Endothelial cell of umbilical vein (primary cell): ENCODE measurements at regions not wholly inside any gene's neighbourhood (a gene's known extent, or its start where the extent isn't known, plus 50 kb on each side); places are given as distances from the start of the nearest gene placed in this dataset.
A peak's percentile ranks its signal among the peaks of the same experiment; 100 is the strongest.

ENCODE experiments used
- BruUV-seq: library from RNA; stranded (reverse); fragments of 400-500 nt; replicated peaks from 2 replicates; lab custom pipeline; 2021; lab: Mats Ljungman, UMichigan
- CTCF ChIA-PET: fragments of 300-600, 350-600 bp; sonication (Branson Sonifier 250); formaldehyde crosslinking; loops from one replicate; lab custom pipeline; 2021; ENCODE audit warnings: antibody characterized with exemption, inconsistent platforms; lab: Charles Lee
- POLR2A ChIA-PET: fragments of 300-600, 350-600 bp; sonication (Branson Sonifier 250); formaldehyde crosslinking; loops from one replicate; lab custom pipeline; 2021; ENCODE audit warnings: antibody characterized with exemption, inconsistent platforms; lab: Charles Lee
- DNase-seq: peaks from one replicate; pipeline ENCODE4 v3.0.0-alpha.2; 2011; ENCODE audit warnings: low read depth, low spot score
- FAIRE-seq: peaks from 2 replicates; lab custom pipeline; 2011; peaks lifted over from hg19 to GRCh38; lab: Jason Lieb, UNC
- H2AFZ ChIP-seq: 2 replicates; pipeline ENCODE4 v1.6.0; 2012; ENCODE audit warnings: low read depth, low read length, control low read depth, inconsistent platforms
- H3K27ac ChIP-seq: 2 replicates; pipeline ENCODE4 v1.5.1; 2011; ENCODE audit warnings: low read depth, mild to moderate bottlenecking, control low read depth, low read length, moderate library complexity; ENCODE audit not compliant: insufficient read depth
- H3K27me3 ChIP-seq, 2 experiments: 2 replicates each; pipeline versions ENCODE4 v1.6.0 to v1.6.1; 2011; ENCODE audit warnings: low read length in 2 of 2, mixed read lengths in 1 of 2; ENCODE audit not compliant: control insufficient read depth in 2 of 2, insufficient read depth in 2 of 2
- H3K36me3 ChIP-seq, 2 experiments: 2 replicates in 1 of 2; 3 replicates in 1 of 2; pipeline ENCODE4 v1.5.1; 2011; ENCODE audit warnings: low read length in 2 of 2, mild to moderate bottlenecking in 1 of 2, moderate library complexity in 1 of 2; ENCODE audit not compliant: control insufficient read depth in 2 of 2, insufficient read depth in 2 of 2; ENCODE audit errors: extremely low read depth in 1 of 2
- H3K4me1 ChIP-seq: 3 replicates; pipeline ENCODE4 v1.5.1; 2011; ENCODE audit warnings: mild to moderate bottlenecking, low read length; ENCODE audit not compliant: control insufficient read depth, insufficient read depth; ENCODE audit errors: extremely low read depth
- H3K4me2 ChIP-seq: 2 replicates; pipeline ENCODE4 v1.6.1; 2011; ENCODE audit warnings: low read length, control low read depth, mixed read lengths; ENCODE audit not compliant: insufficient read depth
- H3K4me3 ChIP-seq, 3 experiments: fragments of 200-600 bp in 1 of 3; sonication (generic), shearing (Covaris generic) in 1 of 3; replicated peaks in 1 of 3; 2 replicates each; pipeline ENCODE4 v1.5.1; 2011 to 2016; ENCODE audit warnings: control low read depth in 3 of 3, low read length in 3 of 3, mild to moderate bottlenecking in 2 of 3, inconsistent platforms in 1 of 3, low read depth in 1 of 3, moderate library complexity in 1 of 3; ENCODE audit not compliant: insufficient read depth in 1 of 3
- H3K79me2 ChIP-seq: 2 replicates; pipeline ENCODE4 v1.6.0; 2012; ENCODE audit warnings: low read length, inconsistent platforms; ENCODE audit not compliant: control insufficient read depth, insufficient read depth
- H3K9ac ChIP-seq: replicated peaks from 2 replicates; pipeline ENCODE3; 2011; ENCODE audit warnings: low read length, control low read depth; ENCODE audit not compliant: insufficient read depth; ENCODE audit errors: extremely low read depth
- H3K9me1 ChIP-seq: replicated peaks from 3 replicates; pipeline ENCODE4 v1.6.0; 2011; ENCODE audit warnings: mild to moderate bottlenecking, low read length; ENCODE audit not compliant: control insufficient read depth, insufficient read depth; ENCODE audit errors: extremely low read depth
- H3K9me3 ChIP-seq: replicated peaks from 2 replicates; pipeline ENCODE4 v1.5.1; 2012; ENCODE audit warnings: low read length, inconsistent platforms; ENCODE audit not compliant: control insufficient read depth, insufficient read depth
- H4K20me1 ChIP-seq: replicated peaks from 2 replicates; pipeline ENCODE3; 2011; ENCODE audit warnings: mild to moderate bottlenecking, low read length; ENCODE audit not compliant: control insufficient read depth, insufficient read depth; ENCODE audit errors: extremely low read depth
- EZH2 ChIP-seq: IDR thresholded peaks from 2 replicates; pipeline ENCODE4 v1.6.1; 2012; ENCODE audit warnings: borderline replicate concordance, low read depth, mild to moderate bottlenecking, moderate library complexity, low read length, inconsistent platforms; ENCODE audit not compliant: severe bottlenecking
- FOS ChIP-seq: IDR thresholded peaks from 2 replicates; pipeline ENCODE4 v1.6.1; 2011; ENCODE audit warnings: mild to moderate bottlenecking, low read length, moderate library complexity, borderline replicate concordance; ENCODE audit not compliant: insufficient read depth
- GATA2 ChIP-seq: IDR thresholded peaks from 2 replicates; pipeline ENCODE4 v1.7.0; 2011; ENCODE audit warnings: low read depth, mild to moderate bottlenecking, moderate library complexity, mixed read lengths, low read length; ENCODE audit not compliant: insufficient read length, insufficient read depth
- JUN ChIP-seq: IDR thresholded peaks from 2 replicates; pipeline ENCODE4 v1.6.1; 2011; ENCODE audit warnings: borderline replicate concordance, low read depth; ENCODE audit not compliant: insufficient read length, insufficient read depth
- MYC ChIP-seq: IDR thresholded peaks from one replicate; pipeline ENCODE4 v1.6.1; 2011; ENCODE audit warnings: mild to moderate bottlenecking, low read depth, low read length
- POLR2A ChIP-seq: IDR thresholded peaks from 2 replicates; pipeline ENCODE4 v1.6.1; 2012; ENCODE audit warnings: low read depth, mild to moderate bottlenecking, control low read depth, low read length
- POLR2AphosphoS5 ChIP-seq: IDR thresholded peaks from 2 replicates; pipeline ENCODE4 v1.6.1; 2012; ENCODE audit warnings: low read depth, mild to moderate bottlenecking, control low read depth, low read length, moderate library complexity; ENCODE audit not compliant: insufficient read depth
- dilution Hi-C: fragments of 300-500 bp; cut with MboI; formaldehyde crosslinking; loops from one replicate; pipeline ENCODE4 v1.15.0; 2019; ENCODE audit warnings: low sequenced_read_pairs; ENCODE audit not compliant: extremely low pct_ligation_motif_present
- intact Hi-C: fragments of 100-400 bp; cut with micrococcal nuclease; formaldehyde crosslinking; loops from one replicate; pipeline ENCODE4 v1.10.0; 2022
- TF ChIP-seq, protein P1 (sequence below): IDR thresholded peaks from 2 replicates; pipeline ENCODE4 v1.6.1; 2011; ENCODE audit not compliant: insufficient read depth, insufficient read length

DNA sequence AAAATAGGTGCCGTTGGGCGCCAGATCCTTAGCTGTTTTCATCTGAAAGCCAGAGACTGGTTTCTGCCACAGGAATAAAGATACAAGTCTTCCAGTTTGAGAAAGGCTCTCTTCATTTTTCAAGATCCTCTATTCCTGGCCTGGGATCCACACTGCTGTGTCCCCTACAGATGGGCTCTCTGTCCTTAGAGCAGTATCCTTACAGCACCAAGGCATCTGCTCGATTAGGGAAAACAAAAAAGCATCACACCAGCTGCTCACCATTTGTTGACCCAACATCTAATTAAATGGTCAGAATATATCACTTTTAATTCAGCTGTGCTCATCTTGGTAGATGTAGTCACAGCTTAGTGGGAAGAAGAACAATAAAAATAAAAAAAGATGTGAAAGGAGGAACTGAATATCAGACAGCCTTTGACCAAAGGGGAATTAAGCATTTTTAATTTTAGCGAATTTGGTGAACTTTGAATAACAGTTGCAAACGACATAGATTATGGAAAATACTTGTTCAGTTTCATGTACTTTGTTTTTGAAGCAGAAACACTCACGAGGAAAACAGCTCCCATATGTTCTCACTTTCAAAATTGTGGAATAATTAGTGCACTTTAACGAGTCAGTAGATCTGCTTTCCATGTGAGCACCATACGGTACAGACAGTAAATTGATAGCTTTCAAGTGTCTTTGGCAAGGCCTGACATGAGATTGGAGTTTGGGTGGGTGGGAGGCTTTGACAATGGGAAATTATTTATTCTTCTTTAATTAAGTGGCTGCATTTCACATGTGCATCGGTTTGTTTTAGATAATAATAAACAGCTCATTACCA, 148.4 kb upstream of the CLNK start:
- no peak for TF ChIP-seq MYC
- TF ChIP-seq, protein P1, sequence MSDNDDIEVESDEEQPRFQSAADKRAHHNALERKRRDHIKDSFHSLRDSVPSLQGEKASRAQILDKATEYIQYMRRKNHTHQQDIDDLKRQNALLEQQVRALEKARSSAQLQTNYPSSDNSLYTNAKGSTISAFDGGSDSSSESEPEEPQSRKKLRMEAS, result no peak
- no peak for TF ChIP-seq FOS
- no peak for TF ChIP-seq JUN
- no peak for TF ChIP-seq POLR2A
- no peak for TF ChIP-seq GATA2
- no peak for TF ChIP-seq POLR2AphosphoS5
- no peak for TF ChIP-seq EZH2
- FAIRE-seq (peak; percentile 37), DNase-seq (no peak)
- H3K27ac ChIP-seq, result no peak overlapping the region
- H3K4me2 ChIP-seq, result no peak overlapping the region
- H2AFZ ChIP-seq, result no peak overlapping the region
- no peaks in the 10 kb centered on the region for H3K79me2 ChIP-seq
- no peaks in the 10 kb centered on the region for H3K27me3 ChIP-seq
- ChIA-PET CTCF (interaction anchor here (1.5 kb wide), 1 partner anchor 16 kb away, joined by 4 read pairs; no protein-coding TSS in a partner anchor), POLR2A (no interaction called here)
- no peaks in the 10 kb centered on the region for H3K9me1 ChIP-seq
- H3K9ac ChIP-seq, result no peak overlapping the region
- no TSS peak for BruUV-seq
- dilution Hi-C loops (no loop called here), intact Hi-C loops (no loop called here)
- H3K4me3 ChIP-seq, result no peak overlapping the region
- H3K9me3 ChIP-seq, result no peaks in the 10 kb centered on the region
- H3K4me1 ChIP-seq, result no peaks in the 10 kb centered on the region
- H4K20me1 ChIP-seq, result no peaks in the 10 kb centered on the region
- no peaks in the 10 kb centered on the region for H3K36me3 ChIP-seq
